ENCODE measurements at regions not wholly inside any gene's neighbourhood (a gene's known extent, or its start where the extent isn't known, plus 50 kb on each side); places are given as distances from the start of the nearest gene placed in this dataset.

GRCh38 chr7:124318721-124319450 is 286.0 kb upstream of the TMEM229A start:
- TF ChIP-seq, protein P1, sequence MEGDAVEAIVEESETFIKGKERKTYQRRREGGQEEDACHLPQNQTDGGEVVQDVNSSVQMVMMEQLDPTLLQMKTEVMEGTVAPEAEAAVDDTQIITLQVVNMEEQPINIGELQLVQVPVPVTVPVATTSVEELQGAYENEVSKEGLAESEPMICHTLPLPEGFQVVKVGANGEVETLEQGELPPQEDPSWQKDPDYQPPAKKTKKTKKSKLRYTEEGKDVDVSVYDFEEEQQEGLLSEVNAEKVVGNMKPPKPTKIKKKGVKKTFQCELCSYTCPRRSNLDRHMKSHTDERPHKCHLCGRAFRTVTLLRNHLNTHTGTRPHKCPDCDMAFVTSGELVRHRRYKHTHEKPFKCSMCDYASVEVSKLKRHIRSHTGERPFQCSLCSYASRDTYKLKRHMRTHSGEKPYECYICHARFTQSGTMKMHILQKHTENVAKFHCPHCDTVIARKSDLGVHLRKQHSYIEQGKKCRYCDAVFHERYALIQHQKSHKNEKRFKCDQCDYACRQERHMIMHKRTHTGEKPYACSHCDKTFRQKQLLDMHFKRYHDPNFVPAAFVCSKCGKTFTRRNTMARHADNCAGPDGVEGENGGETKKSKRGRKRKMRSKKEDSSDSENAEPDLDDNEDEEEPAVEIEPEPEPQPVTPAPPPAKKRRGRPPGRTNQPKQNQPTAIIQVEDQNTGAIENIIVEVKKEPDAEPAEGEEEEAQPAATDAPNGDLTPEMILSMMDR (IDR thresholded peaks at IDR 0.05; ENCODE audit: low read depth, low read length), result no peak
- no peak overlapping the region for H3K4me3 ChIP-seq (ENCODE audit: low read depth, low read length)

- no peak overlapping the region for H3K4me3 ChIP-seq (ENCODE audit: low read depth, low read length)
- TF ChIP-seq, protein P1 (IDR thresholded peaks at IDR 0.05; ENCODE audit: low read depth, low read length), result no peak
These were observed 278.1 kb upstream of the TMEM229A start for GRCh38 chr7:124310934-124311390.

DNA sequence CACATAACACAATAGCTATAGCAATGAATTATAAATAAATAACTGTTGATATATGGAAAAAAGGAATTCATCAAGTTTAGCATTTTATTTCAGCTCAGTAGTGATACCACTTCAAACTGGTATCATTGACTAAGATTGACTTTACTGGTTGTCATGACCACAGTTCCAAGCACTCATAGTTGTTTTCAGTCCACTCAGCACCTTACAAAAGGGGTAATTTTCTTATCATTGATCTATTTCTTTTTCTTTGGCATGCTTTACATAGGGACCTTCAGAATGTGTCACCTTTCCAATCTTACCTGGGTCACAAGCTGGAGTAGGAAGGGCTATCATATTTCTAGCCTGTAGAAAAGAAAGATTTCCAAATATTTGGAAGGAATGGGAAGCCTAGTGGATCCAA is 275.5 kb upstream of the TMEM229A start:
- TF ChIP-seq, protein P1 (IDR thresholded peaks at IDR 0.05; ENCODE audit: low read depth, low read length), result no peak
- H3K4me3 ChIP-seq (ENCODE audit: low read depth, low read length), result no peak overlapping the region

- H3K4me3 ChIP-seq (ENCODE audit: low read depth, low read length), result no peak overlapping the region
- TF ChIP-seq, protein P1 (IDR thresholded peaks at IDR 0.05; ENCODE audit: low read depth, low read length), result no peak
These were observed 262.4 kb upstream of the TMEM229A start for GRCh38 chr7:124295289-124295688.

- TF ChIP-seq, protein P1 (IDR thresholded peaks at IDR 0.05; ENCODE audit: low read depth, low read length), result no peak
- H3K4me3 ChIP-seq (ENCODE audit: low read depth, low read length), result no peak overlapping the region
These were observed 252.1 kb upstream of the TMEM229A start for GRCh38 chr7:124284937-124285336.

DNA sequence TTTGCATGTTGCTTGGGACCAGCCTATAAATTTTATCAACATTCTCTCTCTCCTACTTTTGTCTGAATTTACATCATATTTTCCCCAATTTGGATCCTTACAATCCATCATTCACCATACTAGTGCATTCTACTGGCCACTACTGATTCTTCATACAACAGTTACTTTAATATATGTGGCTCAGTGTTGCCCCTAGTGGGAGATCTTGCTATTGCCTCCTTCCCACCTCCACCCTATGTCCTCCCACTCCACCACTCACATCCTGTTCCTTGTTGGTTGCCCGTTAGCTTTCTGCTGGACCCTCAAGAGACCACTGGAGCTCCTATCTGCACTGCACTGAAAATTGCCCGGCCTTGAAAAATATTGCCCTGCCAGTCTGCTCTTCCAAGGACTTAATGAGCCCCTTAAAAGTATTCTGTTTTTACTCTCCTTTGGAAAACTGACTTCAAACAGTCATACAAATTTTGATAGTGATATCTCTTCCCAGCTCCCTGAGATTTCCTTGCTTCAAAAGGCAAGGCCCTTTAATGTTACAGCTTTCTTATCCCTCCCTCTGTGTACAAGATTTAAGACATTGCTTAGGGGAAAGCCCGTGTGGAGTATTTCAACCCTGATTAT is 243.2 kb upstream of the TMEM229A start:
- no peak overlapping the region for H3K4me3 ChIP-seq (ENCODE audit: low read depth, low read length)

More for the DNA sequence above, 243.2 kb upstream of the TMEM229A start:
- TF ChIP-seq, protein P1 (IDR thresholded peaks at IDR 0.05; ENCODE audit: low read depth, low read length), result peak; percentile 37; the same call in 1 of the 2 replicates
